Fibroblast of villous mesenchyme (primary cell): ENCODE measurements at regions not wholly inside any gene's neighbourhood (a gene's known extent, or its start where the extent isn't known, plus 50 kb on each side); places are given as distances from the start of the nearest gene placed in this dataset.

ENCODE experiments used
- DNase-seq: peaks from one replicate; pipeline ENCODE4 v3.0.0-alpha.2; 2010; ENCODE audit warnings: low read depth
- H3K4me3 ChIP-seq: 2 replicates; pipeline ENCODE4 v1.5.1; 2011; ENCODE audit warnings: low read depth, mild to moderate bottlenecking, low read length
- CTCF ChIP-seq: IDR thresholded peaks from 2 replicates; pipeline ENCODE4 v1.5.1; 2012; ENCODE audit warnings: low read depth, mild to moderate bottlenecking, low read length; ENCODE audit not compliant: insufficient read depth

- no peak for TF ChIP-seq CTCF
- H3K4me3 ChIP-seq = no peak overlapping the region
- no peak for DNase-seq
These were observed 1361.3 kb downstream of the PCDH9 start for GRCh38 chr13:65868884-65869283.

GRCh38 chr13:65868099-65868498 lies 1362.0 kb downstream of the PCDH9 start:
- DNase-seq = no peak
- TF ChIP-seq CTCF = no peak
- H3K4me3 ChIP-seq = no peak overlapping the region

GRCh38 chr13:65866138-65866537 lies 1364.0 kb downstream of the PCDH9 start:
- TF ChIP-seq CTCF = no peak
- no peak for DNase-seq
- no peak overlapping the region for H3K4me3 ChIP-seq

- no peak for TF ChIP-seq CTCF
- no peak for DNase-seq
- no peak overlapping the region for H3K4me3 ChIP-seq
These were observed 1364.9 kb downstream of the PCDH9 start for GRCh38 chr13:65865206-65865605.

- no peak for DNase-seq
- H3K4me3 ChIP-seq = no peak overlapping the region
- no peak for TF ChIP-seq CTCF
These were observed 1366.1 kb downstream of the PCDH9 start for GRCh38 chr13:65864039-65864438.

- no peak overlapping the region for H3K4me3 ChIP-seq
- no peak for TF ChIP-seq CTCF
- no peak for DNase-seq
These were observed 1369.8 kb downstream of the PCDH9 start for GRCh38 chr13:65860306-65860705.

- no peak for TF ChIP-seq CTCF
- no peak overlapping the region for H3K4me3 ChIP-seq
- no peak for DNase-seq
These were observed 1372.1 kb downstream of the PCDH9 start for GRCh38 chr13:65857942-65858565.
